DMS 273 (cell line): ENCODE measurements at regions not wholly inside any gene's neighbourhood (a gene's known extent, or its start where the extent isn't known, plus 50 kb on each side); places are given as distances from the start of the nearest gene placed in this dataset.

Experiments used
- DNase-seq: peaks from one replicate; lab custom pipeline; 2025; ENCODE audit not compliant: unreplicated experiment; lab: John Stamatoyannopoulos, UW

DNA sequence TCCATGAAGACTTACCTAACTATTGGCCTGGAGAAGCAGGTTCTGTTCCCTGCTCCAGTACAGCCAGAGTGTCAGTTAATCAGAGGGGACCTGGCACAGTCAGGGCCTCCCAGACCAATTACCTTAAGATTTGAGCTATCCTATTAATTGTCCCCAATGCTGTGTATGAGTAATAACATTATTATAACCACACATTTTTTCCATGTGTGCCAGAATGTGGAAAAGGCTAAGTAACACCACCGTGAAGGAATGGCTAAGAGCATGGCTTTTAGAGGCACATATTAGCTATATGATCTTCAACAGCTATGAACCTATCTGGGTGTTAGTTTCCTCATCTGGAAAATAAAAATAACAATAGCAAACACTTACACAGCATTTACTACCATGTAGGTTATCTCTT, 111.1 kb upstream of the RAP1B start:
- DNase-seq, result no peak

- DNase-seq, result no peak
These were observed 109.5 kb upstream of the RAP1B start for GRCh38 chr12:68501226-68501625.

- no peak for DNase-seq
These were observed 104.7 kb upstream of the RAP1B start for GRCh38 chr12:68505970-68506369.

DNA sequence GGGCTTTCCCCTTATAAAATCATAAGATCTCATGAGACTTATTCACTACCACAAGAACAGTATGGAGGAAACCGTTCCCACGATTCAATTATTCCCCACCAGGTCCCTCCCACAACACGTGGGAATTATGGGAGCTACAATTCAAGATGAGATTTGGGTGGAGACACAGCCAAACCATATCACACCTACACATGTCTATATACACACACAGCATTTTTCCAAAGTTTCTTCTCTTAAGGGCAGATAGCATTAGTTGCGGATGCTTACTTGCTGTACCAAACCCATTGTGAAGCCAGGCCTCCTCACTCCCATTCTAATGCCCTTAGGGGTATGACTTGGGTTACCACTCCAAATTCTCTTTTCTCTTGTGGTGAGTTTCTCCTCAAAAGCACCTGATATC, 104.1 kb upstream of the RAP1B start:
- DNase-seq, result no peak

DNA sequence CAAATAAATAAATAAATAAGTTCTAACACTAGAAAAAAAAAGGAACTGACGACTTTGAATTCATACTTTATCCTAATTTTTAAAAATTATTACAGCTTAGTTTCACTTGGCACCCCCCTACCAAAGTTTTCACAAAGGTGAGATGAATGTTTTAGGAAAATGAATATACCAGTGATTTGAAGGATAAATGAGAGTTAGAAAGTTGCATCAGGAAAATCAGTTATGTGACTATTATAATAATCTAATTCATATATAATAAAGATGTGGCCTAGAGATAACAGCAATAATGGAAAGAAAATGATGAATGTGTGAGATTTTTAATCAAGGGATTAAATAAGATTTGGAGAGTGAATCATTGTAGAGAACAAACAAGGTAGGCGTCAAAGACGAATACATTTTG, 103.0 kb upstream of the RAP1B start:
- no peak for DNase-seq

DNA sequence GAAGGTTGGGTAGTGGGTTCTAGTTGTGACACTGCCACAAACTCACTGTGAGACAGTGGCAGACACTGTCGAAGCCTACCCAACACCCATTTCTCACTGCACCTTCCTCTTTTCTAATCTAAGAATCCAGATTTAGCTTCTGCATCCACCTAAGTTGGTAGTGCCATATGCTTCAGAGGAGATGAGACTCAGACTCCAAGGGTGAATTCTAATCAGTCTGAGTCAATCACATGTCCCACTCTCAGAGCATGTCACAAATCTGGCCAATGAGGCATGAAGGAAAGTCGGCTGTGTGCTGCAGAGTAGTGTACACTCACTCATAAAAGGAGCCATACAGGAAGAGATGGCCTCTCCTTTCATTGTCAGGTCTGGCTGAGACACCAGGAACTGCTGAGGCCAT, 102.1 kb upstream of the RAP1B start:
- DNase-seq, result no peak

GRCh38 chr12:68509242-68509641, 101.5 kb upstream of the RAP1B start:
- no peak for DNase-seq

GRCh38 chr12:68510397-68510796, 100.3 kb upstream of the RAP1B start:
- no peak for DNase-seq

- DNase-seq, result no peak
These were observed 95.8 kb upstream of the RAP1B start for GRCh38 chr12:68514807-68515411.

DNA sequence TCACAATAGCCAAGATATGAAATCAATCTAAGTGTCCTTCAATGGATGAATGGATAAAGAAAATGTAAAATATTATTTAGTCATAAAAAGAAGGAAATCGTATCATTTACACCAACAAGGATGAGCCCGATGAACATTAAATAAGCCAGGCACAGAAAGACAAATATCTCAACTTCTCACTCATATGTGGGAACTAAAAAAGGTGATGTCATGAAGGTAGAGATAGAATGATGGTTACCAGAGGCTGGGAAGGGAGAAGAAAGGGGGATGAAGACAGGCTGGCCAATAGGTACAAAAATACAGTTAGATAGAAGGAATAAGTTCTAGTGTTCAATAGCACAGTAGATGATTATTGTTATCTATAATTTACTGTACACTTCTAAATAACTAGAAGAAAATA, 94.9 kb upstream of the RAP1B start:
- DNase-seq, result no peak

GRCh38 chr12:68521321-68521839, 89.3 kb upstream of the RAP1B start:
- DNase-seq, result no peak

GRCh38 chr12:68521848-68522502, 88.7 kb upstream of the RAP1B start:
- DNase-seq, result no peak

DNA sequence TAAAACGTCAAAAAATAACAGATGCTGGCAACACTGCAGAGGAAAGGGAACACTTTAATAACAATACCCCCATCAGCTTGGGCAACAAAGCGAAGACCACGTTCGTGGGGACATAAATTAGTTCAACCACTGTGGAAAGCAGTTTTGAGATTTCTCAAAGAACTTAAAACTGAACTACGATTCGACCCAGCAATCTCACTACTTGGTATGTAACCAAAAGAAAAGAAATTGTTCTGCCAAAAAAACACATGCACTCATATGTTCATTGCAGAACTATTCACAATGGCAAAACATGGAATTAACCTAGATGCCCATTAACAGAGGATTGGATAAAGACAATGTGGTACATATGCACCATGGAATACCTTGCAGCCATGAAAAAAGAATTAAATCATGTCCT, 81.2 kb upstream of the RAP1B start:
- no peak for DNase-seq

- DNase-seq, result no peak
These were observed 80.8 kb upstream of the RAP1B start for GRCh38 chr12:68529869-68530268.

GRCh38 chr12:68530299-68530698, 80.4 kb upstream of the RAP1B start:
- DNase-seq, result no peak

- DNase-seq, result no peak
These were observed 79.7 kb upstream of the RAP1B start for GRCh38 chr12:68530965-68531364.

DNA sequence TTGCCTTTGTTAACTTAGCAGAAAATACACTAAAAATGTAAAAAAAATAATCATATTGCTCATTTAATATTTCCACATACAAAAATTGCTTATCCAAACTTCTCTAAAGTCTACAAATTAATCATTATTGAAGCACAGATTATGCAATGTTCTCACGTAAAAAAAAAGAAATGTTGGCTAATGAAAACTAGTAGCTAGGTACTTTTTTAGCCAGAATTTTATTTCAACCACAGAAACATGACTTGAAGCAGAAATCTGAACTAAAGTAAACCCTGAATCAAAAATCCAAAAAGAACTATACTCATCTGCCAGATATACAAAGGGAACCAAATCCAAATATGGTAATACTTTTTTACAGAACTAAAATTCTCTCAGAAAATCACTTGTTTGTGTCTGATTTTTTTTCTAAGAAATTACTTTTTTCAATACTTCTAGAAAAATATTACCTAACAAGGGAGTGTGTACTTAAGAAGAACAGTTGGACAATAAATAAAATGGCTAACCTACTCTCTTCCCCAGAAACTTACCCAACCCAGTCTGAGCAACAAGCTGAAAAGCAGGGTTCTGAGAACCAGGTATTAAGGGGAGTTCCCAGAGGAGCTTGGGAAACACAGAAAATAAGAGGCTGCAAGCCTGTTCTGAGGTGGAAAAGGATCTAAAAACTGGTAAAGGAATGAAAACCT, 78.4 kb upstream of the RAP1B start:
- no peak for DNase-seq

DNA sequence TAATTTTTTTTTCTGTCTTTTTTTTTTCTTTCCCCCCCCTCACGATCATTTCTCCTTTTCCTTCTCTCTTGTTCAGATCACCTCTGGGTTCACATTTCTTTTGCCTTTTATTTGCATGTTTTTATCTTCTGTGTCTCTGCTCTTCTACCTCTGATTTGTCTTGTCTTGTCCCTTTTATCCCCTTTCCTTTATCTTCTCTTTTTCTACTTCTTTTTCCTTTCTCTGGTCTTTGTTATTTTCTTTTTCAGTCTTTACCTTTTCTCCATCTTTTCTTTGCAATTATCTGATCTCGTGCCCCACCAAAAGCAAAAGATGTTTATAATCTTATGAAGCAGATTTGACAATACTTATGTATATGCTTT, 77.8 kb upstream of the RAP1B start:
- no peak for DNase-seq

- no peak for DNase-seq
These were observed 76.6 kb upstream of the RAP1B start for GRCh38 chr12:68534108-68534507.

DNA sequence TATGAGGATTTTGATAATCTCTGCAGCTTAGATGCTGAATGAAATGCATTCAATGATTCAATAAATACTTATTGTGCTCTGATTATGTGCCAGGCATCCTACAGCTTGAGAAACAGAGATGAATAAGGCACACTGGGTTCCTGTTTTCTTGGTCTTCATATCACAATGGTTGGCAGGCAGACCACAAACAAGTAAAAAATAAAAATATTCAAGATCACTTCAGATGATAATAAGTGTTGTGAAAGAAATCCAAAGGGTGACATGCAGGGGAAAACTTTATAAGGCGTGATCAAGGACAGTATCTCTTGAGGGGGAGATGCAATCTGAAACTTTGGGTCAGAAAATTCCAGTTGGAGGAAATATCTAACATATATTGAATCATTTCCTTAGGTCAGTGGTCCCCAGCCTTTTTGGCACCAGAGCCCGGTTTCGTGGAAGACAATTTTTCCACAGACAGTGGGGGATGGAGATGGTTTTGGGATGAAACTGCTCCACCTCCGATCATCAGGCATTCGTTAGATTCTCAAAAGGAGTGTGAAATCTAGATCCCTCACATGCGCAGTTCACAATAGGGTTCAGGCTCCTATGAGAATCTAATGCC, 73.7 kb upstream of the RAP1B start:
- no peak for DNase-seq

GRCh38 chr12:68537571-68537970, 73.1 kb upstream of the RAP1B start:
- DNase-seq, result no peak
